H9 (cell line): ENCODE measurements at regions not wholly inside any gene's neighbourhood (a gene's known extent, or its start where the extent isn't known, plus 50 kb on each side); places are given as distances from the start of the nearest gene placed in this dataset.

Source experiments
- DNase-seq: peaks from one replicate; pipeline ENCODE4 v3.0.0-alpha.2; 2017
- H2AFZ ChIP-seq: one replicate; pipeline ENCODE4 v1.6.1; 2013; ENCODE audit warnings: mild to moderate bottlenecking, low read length, control low read depth, moderate library complexity
- H2AK5ac ChIP-seq: 2 replicates; pipeline ENCODE4 v1.6.1; 2013; ENCODE audit warnings: low read length, control low read depth, mixed read lengths; ENCODE audit not compliant: insufficient read length
- H2BK120ac ChIP-seq: one replicate; pipeline ENCODE4 v1.6.1; 2013; ENCODE audit warnings: low read depth, mild to moderate bottlenecking, low read length, control low read depth, inconsistent platforms; ENCODE audit not compliant: poor library complexity, severe bottlenecking
- H2BK12ac ChIP-seq: 2 replicates; pipeline ENCODE4 v1.6.1; 2013; ENCODE audit warnings: low read length, control low read depth, mixed read lengths, low read depth; ENCODE audit not compliant: insufficient read length
- H2BK15ac ChIP-seq: 2 replicates; pipeline ENCODE4 v1.6.1; 2013; ENCODE audit warnings: low read depth, low read length, control low read depth
- H2BK20ac ChIP-seq: one replicate; pipeline ENCODE4 v1.6.1; 2013; ENCODE audit warnings: low read depth, mild to moderate bottlenecking, low read length, control low read depth, inconsistent platforms; ENCODE audit not compliant: poor library complexity, severe bottlenecking
- H2BK5ac ChIP-seq: 2 replicates; pipeline ENCODE4 v1.6.1; 2013; ENCODE audit warnings: low read length, control low read depth, mixed read lengths; ENCODE audit not compliant: insufficient read length
- H3K14ac ChIP-seq: 2 replicates; pipeline ENCODE4 v1.6.1; 2013; ENCODE audit warnings: low read length, control low read depth; ENCODE audit not compliant: insufficient read depth
- H3K18ac ChIP-seq: 2 replicates; pipeline ENCODE4 v1.6.1; 2013; ENCODE audit warnings: low read depth, mild to moderate bottlenecking, mixed read lengths, low read length, control low read depth; ENCODE audit not compliant: insufficient read length
- H3K23ac ChIP-seq: 2 replicates; pipeline ENCODE4 v1.6.1; 2013; ENCODE audit warnings: low read length, control low read depth, mixed read lengths, low read depth; ENCODE audit not compliant: insufficient read length
- H3K23me2 ChIP-seq: 2 replicates; pipeline ENCODE4 v1.6.1; 2013; ENCODE audit warnings: low read depth, mild to moderate bottlenecking, mixed read lengths, low read length, control low read depth; ENCODE audit not compliant: insufficient read length, poor library complexity, severe bottlenecking
- H3K27ac ChIP-seq: 2 replicates; pipeline ENCODE4 v1.5.1; 2013; ENCODE audit warnings: low read length, control low read depth, mixed read lengths, low read depth; ENCODE audit not compliant: insufficient read length
- H3K27me3 ChIP-seq: 2 replicates; pipeline ENCODE4 v1.6.1; 2013; ENCODE audit warnings: low read length, control low read depth, inconsistent platforms; ENCODE audit not compliant: insufficient read depth
- H3K4ac ChIP-seq: 2 replicates; pipeline ENCODE4 v1.6.1; 2013; ENCODE audit warnings: low read depth, mild to moderate bottlenecking, control low read depth, inconsistent platforms, low read length, moderate library complexity
- H3K4me1 ChIP-seq: 2 replicates; pipeline ENCODE4 v1.6.1; 2013; ENCODE audit warnings: low read length, control low read depth, inconsistent platforms; ENCODE audit not compliant: insufficient read depth
- H3K4me2 ChIP-seq: 2 replicates; pipeline ENCODE4 v1.6.1; 2013; ENCODE audit warnings: low read length, control low read depth, mixed read lengths; ENCODE audit not compliant: insufficient read length, insufficient read depth
- H3K56ac ChIP-seq: 2 replicates; pipeline ENCODE4 v1.6.1; 2013; ENCODE audit warnings: low read depth, mild to moderate bottlenecking, mixed read lengths, low read length, control low read depth; ENCODE audit not compliant: insufficient read length
- H3K79me1 ChIP-seq: 2 replicates; pipeline ENCODE4 v1.6.1; 2013; ENCODE audit warnings: low read depth, mild to moderate bottlenecking, moderate library complexity, low read length, control low read depth, inconsistent platforms; ENCODE audit not compliant: insufficient read depth, poor library complexity, severe bottlenecking
- H3K79me2 ChIP-seq: 2 replicates; pipeline ENCODE4 v1.6.1; 2013; ENCODE audit warnings: low read length, control low read depth, inconsistent platforms; ENCODE audit not compliant: insufficient read depth
- H3K9ac ChIP-seq: 2 replicates; pipeline ENCODE4 v1.6.1; 2013; ENCODE audit warnings: low read length, control low read depth, mixed read lengths; ENCODE audit not compliant: insufficient read length; ENCODE audit errors: extremely low read depth
- H3K9me3 ChIP-seq: one replicate; pipeline ENCODE4 v1.6.1; 2013; ENCODE audit warnings: low read depth, low read length, inconsistent platforms; ENCODE audit not compliant: control insufficient read depth
- H3T11ph ChIP-seq: one replicate; pipeline ENCODE4 v1.6.1; 2013; ENCODE audit warnings: mild to moderate bottlenecking, low read length, control low read depth, inconsistent platforms
- H4K20me1 ChIP-seq: one replicate; pipeline ENCODE4 v1.6.1; 2013; ENCODE audit not compliant: control insufficient read depth, insufficient read length, insufficient read depth
- H4K5ac ChIP-seq: 2 replicates; pipeline ENCODE4 v1.6.1; 2013; ENCODE audit warnings: low read depth, mild to moderate bottlenecking, mixed read lengths, low read length, control low read depth; ENCODE audit not compliant: insufficient read length
- H4K8ac ChIP-seq: replicated peaks from 2 replicates; pipeline ENCODE4 v1.6.1; 2013; ENCODE audit warnings: low read length, control low read depth, mixed read lengths, low read depth; ENCODE audit not compliant: insufficient read length
- H4K91ac ChIP-seq: 2 replicates; pipeline ENCODE4 v1.6.1; 2013; ENCODE audit warnings: low read depth, mild to moderate bottlenecking, moderate library complexity, mixed read lengths, low read length, control low read depth; ENCODE audit not compliant: insufficient read length
- H3K27ac Mint-ChIP-seq, 3 experiments: 2 replicates in 2 of 3; 3 replicates in 1 of 3; pipeline ENCODE4 v1.8.0; 2020 to 2021; ENCODE audit warnings: mixed read lengths in 3 of 3, mild to moderate bottlenecking in 1 of 3, moderate library complexity in 1 of 3
- H3K27me3 Mint-ChIP-seq: 2 replicates; pipeline ENCODE4 v1.8.0; 2021; ENCODE audit warnings: low read depth, mild to moderate bottlenecking, moderate library complexity, mixed read lengths
- H3K36me3 Mint-ChIP-seq, 3 experiments: 2 replicates in 2 of 3; 3 replicates in 1 of 3; pipeline ENCODE4 v1.8.0; 2020 to 2021; ENCODE audit warnings: low read depth in 3 of 3, mixed read lengths in 3 of 3; ENCODE audit not compliant: insufficient read depth in 1 of 3
- H3K4me1 Mint-ChIP-seq, 2 experiments: 2 replicates each; pipeline ENCODE4 v1.8.0; 2020; ENCODE audit warnings: mixed read lengths in 2 of 2
- H3K4me3 Mint-ChIP-seq, 2 experiments: 2 replicates in 1 of 2; 3 replicates in 1 of 2; pipeline ENCODE4 v1.8.0; 2020 to 2021; ENCODE audit warnings: mild to moderate bottlenecking in 2 of 2, mixed read lengths in 2 of 2, moderate library complexity in 1 of 2
- H3K9me3 Mint-ChIP-seq, 2 experiments: 2 replicates in 1 of 2; 3 replicates in 1 of 2; pipeline ENCODE4 v1.8.0; 2020; ENCODE audit warnings: mild to moderate bottlenecking in 2 of 2, mixed read lengths in 2 of 2, moderate library complexity in 1 of 2
- CTCF ChIP-seq: fragments of 200-600 bp; sonication (generic); conservative IDR thresholded peaks from 3 replicates; pipeline ENCODE4 v1.8.0; 2021; ENCODE audit warnings: antibody characterized with exemption, mild to moderate bottlenecking
- WGBS: extraction: QIAGEN DNeasy Blood & Tissue Kit; methylation state at CpG from one replicate; pipeline ENCODE4 v1.1.7; 2013; ENCODE audit warnings: missing lambda C conversion rate, low lambda C conversion rate, mixed read lengths; ENCODE audit not compliant: insufficient read length; ENCODE audit errors: extremely low coverage; 5-methylcytosine and 5-hydroxymethylcytosine counted together

GRCh38 chr1:221373795-221374194 lies 368.1 kb downstream of the DUSP10 start:
- Mint-ChIP-seq H3K4me1 (peaks cover 8 to 11% of the 10 kb centered on the region in 2 experiments), H3K27me3 (peaks cover 1% of the 10 kb centered on the region; the same call in 1 of the 2 replicates), H3K9me3 (no peaks in the 10 kb centered on the region; a peak in 1 of 5 replicates), H3K36me3 (peaks cover 0 to 2% (median 0%) of the 10 kb centered on the region in 3 experiments; a peak in 2 of 7 replicates), H3K27ac (no peak overlapping the region), H3K4me3 (no peak overlapping the region)
- H3K9ac ChIP-seq, result no peak overlapping the region
- no peaks in the 10 kb centered on the region for H3K9me3 ChIP-seq
- no peak overlapping the region for H3K14ac ChIP-seq
- no peak overlapping the region for H2BK20ac ChIP-seq
- H3K27ac ChIP-seq, result no peak overlapping the region
- no peak overlapping the region for H3K18ac ChIP-seq
- no peak overlapping the region for H3K23ac ChIP-seq
- DNase-seq, result no peak
- H3K79me2 ChIP-seq, result no peaks in the 10 kb centered on the region
- H3T11ph ChIP-seq, result no peak overlapping the region
- no peak overlapping the region for H2BK120ac ChIP-seq
- H3K4ac ChIP-seq, result no peak overlapping the region
- TF ChIP-seq CTCF, result no peak
- no peak overlapping the region for H2BK15ac ChIP-seq
- H3K56ac ChIP-seq, result no peak overlapping the region
- no peak overlapping the region for H2BK5ac ChIP-seq
- no peaks in the 10 kb centered on the region for H3K79me1 ChIP-seq
- H3K4me2 ChIP-seq, result no peak overlapping the region
- no peaks in the 10 kb centered on the region for H4K20me1 ChIP-seq
- no peak overlapping the region for H2BK12ac ChIP-seq
- no CpG with 5 or more reads among the region's 1 CpG for WGBS
- H2AK5ac ChIP-seq, result no peak overlapping the region
- H3K27me3 ChIP-seq, result no peaks in the 10 kb centered on the region
- no peaks in the 10 kb centered on the region for H3K4me1 ChIP-seq
- H4K91ac ChIP-seq, result no peak overlapping the region
- no peak overlapping the region for H2AFZ ChIP-seq
- H4K8ac ChIP-seq, result no peak overlapping the region
- no peaks in the 10 kb centered on the region for H3K23me2 ChIP-seq
- no peak overlapping the region for H4K5ac ChIP-seq
